Endothelial cell of umbilical vein (primary cell): ENCODE measurements at regions not wholly inside any gene's neighbourhood (a gene's known extent, or its start where the extent isn't known, plus 50 kb on each side); places are given as distances from the start of the nearest gene placed in this dataset.

Source experiments
- BruUV-seq: library from RNA; stranded (reverse); fragments of 400-500 nt; replicated peaks from 2 replicates; lab custom pipeline; 2021; lab: Mats Ljungman, UMichigan
- CTCF ChIA-PET: fragments of 300-600, 350-600 bp; sonication (Branson Sonifier 250); formaldehyde crosslinking; loops from one replicate; lab custom pipeline; 2021; ENCODE audit warnings: antibody characterized with exemption, inconsistent platforms; lab: Charles Lee
- POLR2A ChIA-PET: fragments of 300-600, 350-600 bp; sonication (Branson Sonifier 250); formaldehyde crosslinking; loops from one replicate; lab custom pipeline; 2021; ENCODE audit warnings: antibody characterized with exemption, inconsistent platforms; lab: Charles Lee
- DNase-seq: peaks from one replicate; pipeline ENCODE4 v3.0.0-alpha.2; 2011; ENCODE audit warnings: low read depth, low spot score
- FAIRE-seq: peaks from 2 replicates; lab custom pipeline; 2011; peaks lifted over from hg19 to GRCh38; lab: Jason Lieb, UNC
- H2AFZ ChIP-seq: 2 replicates; pipeline ENCODE4 v1.6.0; 2012; ENCODE audit warnings: low read depth, low read length, control low read depth, inconsistent platforms
- H3K27ac ChIP-seq: 2 replicates; pipeline ENCODE4 v1.5.1; 2011; ENCODE audit warnings: low read depth, mild to moderate bottlenecking, control low read depth, low read length, moderate library complexity; ENCODE audit not compliant: insufficient read depth
- H3K27me3 ChIP-seq, 2 experiments: 2 replicates each; pipeline versions ENCODE4 v1.6.0 to v1.6.1; 2011; ENCODE audit warnings: low read length in 2 of 2, mixed read lengths in 1 of 2; ENCODE audit not compliant: control insufficient read depth in 2 of 2, insufficient read depth in 2 of 2
- H3K36me3 ChIP-seq, 2 experiments: 2 replicates in 1 of 2; 3 replicates in 1 of 2; pipeline ENCODE4 v1.5.1; 2011; ENCODE audit warnings: low read length in 2 of 2, mild to moderate bottlenecking in 1 of 2, moderate library complexity in 1 of 2; ENCODE audit not compliant: control insufficient read depth in 2 of 2, insufficient read depth in 2 of 2; ENCODE audit errors: extremely low read depth in 1 of 2
- H3K4me1 ChIP-seq: 3 replicates; pipeline ENCODE4 v1.5.1; 2011; ENCODE audit warnings: mild to moderate bottlenecking, low read length; ENCODE audit not compliant: control insufficient read depth, insufficient read depth; ENCODE audit errors: extremely low read depth
- H3K4me2 ChIP-seq: 2 replicates; pipeline ENCODE4 v1.6.1; 2011; ENCODE audit warnings: low read length, control low read depth, mixed read lengths; ENCODE audit not compliant: insufficient read depth
- H3K4me3 ChIP-seq, 3 experiments: fragments of 200-600 bp in 1 of 3; sonication (generic), shearing (Covaris generic) in 1 of 3; replicated peaks in 1 of 3; 2 replicates each; pipeline ENCODE4 v1.5.1; 2011 to 2016; ENCODE audit warnings: control low read depth in 3 of 3, low read length in 3 of 3, mild to moderate bottlenecking in 2 of 3, inconsistent platforms in 1 of 3, low read depth in 1 of 3, moderate library complexity in 1 of 3; ENCODE audit not compliant: insufficient read depth in 1 of 3
- H3K79me2 ChIP-seq: 2 replicates; pipeline ENCODE4 v1.6.0; 2012; ENCODE audit warnings: low read length, inconsistent platforms; ENCODE audit not compliant: control insufficient read depth, insufficient read depth
- H3K9ac ChIP-seq: replicated peaks from 2 replicates; pipeline ENCODE3; 2011; ENCODE audit warnings: low read length, control low read depth; ENCODE audit not compliant: insufficient read depth; ENCODE audit errors: extremely low read depth
- H3K9me1 ChIP-seq: replicated peaks from 3 replicates; pipeline ENCODE4 v1.6.0; 2011; ENCODE audit warnings: mild to moderate bottlenecking, low read length; ENCODE audit not compliant: control insufficient read depth, insufficient read depth; ENCODE audit errors: extremely low read depth
- H3K9me3 ChIP-seq: replicated peaks from 2 replicates; pipeline ENCODE4 v1.5.1; 2012; ENCODE audit warnings: low read length, inconsistent platforms; ENCODE audit not compliant: control insufficient read depth, insufficient read depth
- H4K20me1 ChIP-seq: replicated peaks from 2 replicates; pipeline ENCODE3; 2011; ENCODE audit warnings: mild to moderate bottlenecking, low read length; ENCODE audit not compliant: control insufficient read depth, insufficient read depth; ENCODE audit errors: extremely low read depth
- CTCF ChIP-seq, 2 donors: IDR thresholded peaks; 1 replicate in 1 of 2; 2 replicates in 1 of 2; pipeline ENCODE4 v1.5.1; 2011; ENCODE audit warnings: low read length in 2 of 2, mild to moderate bottlenecking in 2 of 2, moderate library complexity in 2 of 2, control low read depth in 1 of 2, inconsistent platforms in 1 of 2, low read depth in 1 of 2; ENCODE audit not compliant: insufficient read depth in 1 of 2; ENCODE audit errors: extremely low read depth in 1 of 2
- EZH2 ChIP-seq: IDR thresholded peaks from 2 replicates; pipeline ENCODE4 v1.6.1; 2012; ENCODE audit warnings: borderline replicate concordance, low read depth, mild to moderate bottlenecking, moderate library complexity, low read length, inconsistent platforms; ENCODE audit not compliant: severe bottlenecking
- FOS ChIP-seq: IDR thresholded peaks from 2 replicates; pipeline ENCODE4 v1.6.1; 2011; ENCODE audit warnings: mild to moderate bottlenecking, low read length, moderate library complexity, borderline replicate concordance; ENCODE audit not compliant: insufficient read depth
- GATA2 ChIP-seq: IDR thresholded peaks from 2 replicates; pipeline ENCODE4 v1.7.0; 2011; ENCODE audit warnings: low read depth, mild to moderate bottlenecking, moderate library complexity, mixed read lengths, low read length; ENCODE audit not compliant: insufficient read length, insufficient read depth
- JUN ChIP-seq: IDR thresholded peaks from 2 replicates; pipeline ENCODE4 v1.6.1; 2011; ENCODE audit warnings: borderline replicate concordance, low read depth; ENCODE audit not compliant: insufficient read length, insufficient read depth
- MAX ChIP-seq: IDR thresholded peaks from 2 replicates; pipeline ENCODE4 v1.6.1; 2011; ENCODE audit not compliant: insufficient read depth, insufficient read length
- MYC ChIP-seq: IDR thresholded peaks from one replicate; pipeline ENCODE4 v1.6.1; 2011; ENCODE audit warnings: mild to moderate bottlenecking, low read depth, low read length
- POLR2A ChIP-seq: IDR thresholded peaks from 2 replicates; pipeline ENCODE4 v1.6.1; 2012; ENCODE audit warnings: low read depth, mild to moderate bottlenecking, control low read depth, low read length
- POLR2AphosphoS5 ChIP-seq: IDR thresholded peaks from 2 replicates; pipeline ENCODE4 v1.6.1; 2012; ENCODE audit warnings: low read depth, mild to moderate bottlenecking, control low read depth, low read length, moderate library complexity; ENCODE audit not compliant: insufficient read depth
- dilution Hi-C: fragments of 300-500 bp; cut with MboI; formaldehyde crosslinking; loops from one replicate; pipeline ENCODE4 v1.15.0; 2019; ENCODE audit warnings: low sequenced_read_pairs; ENCODE audit not compliant: extremely low pct_ligation_motif_present
- intact Hi-C: fragments of 100-400 bp; cut with micrococcal nuclease; formaldehyde crosslinking; loops from one replicate; pipeline ENCODE4 v1.10.0; 2022

- no TSS peak for BruUV-seq
- ChIA-PET CTCF (interaction anchor here (1.2 kb wide), 1 partner anchor 13 kb away, joined by 7 read pairs; no protein-coding TSS in a partner anchor), POLR2A (no interaction called here)
- no peak for FAIRE-seq
- H3K27me3 ChIP-seq: no peaks in the 10 kb centered on the region
- no peaks in the 10 kb centered on the region for H4K20me1 ChIP-seq
- H3K79me2 ChIP-seq: no peaks in the 10 kb centered on the region
- intact Hi-C loops: no loop called here
- no peak overlapping the region for H3K4me3 ChIP-seq
- H3K9me1 ChIP-seq: no peaks in the 10 kb centered on the region
- H3K9ac ChIP-seq: no peak overlapping the region
- no peaks in the 10 kb centered on the region for H3K9me3 ChIP-seq
- TF ChIP-seq POLR2A: no peak
- TF ChIP-seq POLR2AphosphoS5: no peak
- no peak for TF ChIP-seq CTCF (IDR thresholded peaks at IDR 0.05; ENCODE audit: extremely low read depth in 1 of 2, insufficient read depth in 1 of 2, low read depth in 1 of 2, low read length in 2 of 2)
- no peak for TF ChIP-seq EZH2
- TF ChIP-seq JUN: no peak
- no peak for TF ChIP-seq MYC
- TF ChIP-seq MAX: no peak
- no peak for TF ChIP-seq FOS
- TF ChIP-seq GATA2: no peak
- no peak for DNase-seq
- H3K4me1 ChIP-seq: no peaks in the 10 kb centered on the region
- no peaks in the 10 kb centered on the region for H3K36me3 ChIP-seq
- no peak overlapping the region for H2AFZ ChIP-seq
- H3K27ac ChIP-seq: no peak overlapping the region
- dilution Hi-C loops: no loop called here
- H3K4me2 ChIP-seq: no peak overlapping the region
These were observed 51.7 kb upstream of the ZNF599 start for GRCh38 chr19:34824686-34825085.
